CD4-positive, alpha-beta memory T cell (primary cell): ENCODE measurements at regions not wholly inside any gene's neighbourhood (a gene's known extent, or its start where the extent isn't known, plus 50 kb on each side); places are given as distances from the start of the nearest gene placed in this dataset.

Source experiments
- CTCF ChIA-PET: fragments of 350-600 bp; sonication (Branson Sonifier 250); formaldehyde crosslinking; loops from one replicate; lab custom pipeline; 2021; ENCODE audit warnings: inconsistent platforms; ENCODE audit not compliant: partially characterized antibody; lab: Charles Lee
- POLR2A ChIA-PET: fragments of 350-600 bp; sonication (Branson Sonifier 250); formaldehyde crosslinking; loops from one replicate; lab custom pipeline; 2021; ENCODE audit not compliant: partially characterized antibody; lab: Charles Lee
- DNase-seq, 5 donors: peaks; one replicate each; pipeline versions ENCODE4 v3.0.0 to v3.0.0-alpha.2; 2020 to 2022; ENCODE audit warnings: mixed read lengths in 1 of 5
- H3K27ac ChIP-seq: one replicate; pipeline ENCODE4 v1.7.0; 2013; ENCODE audit warnings: low read depth, low read length
- H3K27me3 ChIP-seq: 2 replicates; pipeline ENCODE4 v1.7.0; 2013; ENCODE audit warnings: mild to moderate bottlenecking, low read length, moderate library complexity; ENCODE audit not compliant: insufficient read depth
- H3K36me3 ChIP-seq: 2 replicates; pipeline ENCODE4 v1.7.0; 2013; ENCODE audit warnings: mild to moderate bottlenecking, low read length, moderate library complexity; ENCODE audit not compliant: insufficient read depth
- H3K4me1 ChIP-seq: 2 replicates; pipeline ENCODE4 v1.7.0; 2013; ENCODE audit warnings: mild to moderate bottlenecking, low read length, moderate library complexity; ENCODE audit not compliant: insufficient read depth
- H3K4me3 ChIP-seq, 2 donors: one replicate each; pipeline ENCODE4 v1.7.0; 2013; ENCODE audit warnings: low read length in 2 of 2, mild to moderate bottlenecking in 1 of 2
- H3K9me3 ChIP-seq, 2 donors: one replicate each; pipeline ENCODE4 v1.7.0; 2013; ENCODE audit warnings: low read length in 2 of 2, control low read depth in 1 of 2; ENCODE audit not compliant: control insufficient read depth in 1 of 2
- H3K27ac Mint-ChIP-seq, 7 donors: one replicate each; pipeline ENCODE4 v1.8.0; 2020 to 2021; ENCODE audit warnings: mixed read lengths in 7 of 7, mild to moderate bottlenecking in 6 of 7, inconsistent platforms in 3 of 7, moderate library complexity in 3 of 7
- H3K27me3 Mint-ChIP-seq, 2 donors: one replicate each; pipeline ENCODE4 v1.8.0; 2020 to 2021; ENCODE audit warnings: mixed read lengths in 2 of 2
- H3K36me3 Mint-ChIP-seq, 2 donors: one replicate each; pipeline ENCODE4 v1.8.0; 2020 to 2021; ENCODE audit warnings: mixed read lengths in 2 of 2, inconsistent platforms in 1 of 2, mild to moderate bottlenecking in 1 of 2
- H3K4me1 Mint-ChIP-seq, 4 donors: one replicate each; pipeline ENCODE4 v1.8.0; 2020 to 2021; ENCODE audit warnings: mixed read lengths in 4 of 4, mild to moderate bottlenecking in 1 of 4
- H3K4me3 Mint-ChIP-seq, 8 donors: one replicate each; pipeline ENCODE4 v1.8.0; 2020 to 2021; ENCODE audit warnings: mixed read lengths in 8 of 8, mild to moderate bottlenecking in 7 of 8, moderate library complexity in 6 of 8, inconsistent platforms in 3 of 8
- H3K9me3 Mint-ChIP-seq, 8 donors: one replicate each; pipeline ENCODE4 v1.8.0; 2020 to 2021; ENCODE audit warnings: mixed read lengths in 8 of 8, mild to moderate bottlenecking in 5 of 8, inconsistent platforms in 3 of 8, moderate library complexity in 1 of 8
- intact Hi-C: fragments of 100-400 bp; cut with micrococcal nuclease; formaldehyde crosslinking; loops from one replicate; pipeline ENCODE4 v1.15.1; 2023

GRCh38 chr5:115072266-115073064 is 97.2 kb downstream of the TRIM36 start:
- Histone ChIP-seq H3K27me3 (no peaks in the 10 kb centered on the region), H3K9me3 (no peaks in the 10 kb centered on the region), H3K4me1 (peaks cover 6% of the 10 kb centered on the region), H3K4me3 (no peak overlapping the region), H3K36me3 (no peaks in the 10 kb centered on the region), H3K27ac (no peak overlapping the region)
- peaks cover 0 to 3% of the 10 kb centered on the region in 2 donors for H3K27me3 Mint-ChIP-seq
- no peak overlapping the region for H3K4me3 Mint-ChIP-seq
- CTCF ChIA-PET = no interaction called here
- no peaks in the 10 kb centered on the region for H3K36me3 Mint-ChIP-seq
- DNase-seq = no peak
- peaks cover 0 to 3% (median 0%) of the 10 kb centered on the region in 8 donors for H3K9me3 Mint-ChIP-seq
- intact Hi-C loops = no loop called here
- H3K4me1 Mint-ChIP-seq = peaks cover 8 to 19% (median 11%) of the 10 kb centered on the region in 4 donors
- no peak overlapping the region for H3K27ac Mint-ChIP-seq
- POLR2A ChIA-PET = no interaction called here

GRCh38 chr5:115070737-115071136 is 99.0 kb downstream of the TRIM36 start:
- Mint-ChIP-seq H3K9me3 (peaks cover 0 to 2% (median 0%) of the 10 kb centered on the region in 8 donors), H3K36me3 (no peaks in the 10 kb centered on the region), H3K4me3 (no peak overlapping the region), H3K4me1 (peaks cover 8 to 19% (median 11%) of the 10 kb centered on the region in 4 donors), H3K27me3 (peaks cover 0 to 3% of the 10 kb centered on the region in 2 donors), H3K27ac (no peak overlapping the region)
- H3K36me3 ChIP-seq = no peaks in the 10 kb centered on the region
- H3K27me3 ChIP-seq = no peaks in the 10 kb centered on the region
- no peak overlapping the region for H3K27ac ChIP-seq
- H3K9me3 ChIP-seq = no peaks in the 10 kb centered on the region
- no peak for DNase-seq
- CTCF ChIA-PET = no interaction called here
- H3K4me1 ChIP-seq = peaks cover 6% of the 10 kb centered on the region
- no peak overlapping the region for H3K4me3 ChIP-seq
- intact Hi-C loops = no loop called here
- POLR2A ChIA-PET = no interaction called here

DNA sequence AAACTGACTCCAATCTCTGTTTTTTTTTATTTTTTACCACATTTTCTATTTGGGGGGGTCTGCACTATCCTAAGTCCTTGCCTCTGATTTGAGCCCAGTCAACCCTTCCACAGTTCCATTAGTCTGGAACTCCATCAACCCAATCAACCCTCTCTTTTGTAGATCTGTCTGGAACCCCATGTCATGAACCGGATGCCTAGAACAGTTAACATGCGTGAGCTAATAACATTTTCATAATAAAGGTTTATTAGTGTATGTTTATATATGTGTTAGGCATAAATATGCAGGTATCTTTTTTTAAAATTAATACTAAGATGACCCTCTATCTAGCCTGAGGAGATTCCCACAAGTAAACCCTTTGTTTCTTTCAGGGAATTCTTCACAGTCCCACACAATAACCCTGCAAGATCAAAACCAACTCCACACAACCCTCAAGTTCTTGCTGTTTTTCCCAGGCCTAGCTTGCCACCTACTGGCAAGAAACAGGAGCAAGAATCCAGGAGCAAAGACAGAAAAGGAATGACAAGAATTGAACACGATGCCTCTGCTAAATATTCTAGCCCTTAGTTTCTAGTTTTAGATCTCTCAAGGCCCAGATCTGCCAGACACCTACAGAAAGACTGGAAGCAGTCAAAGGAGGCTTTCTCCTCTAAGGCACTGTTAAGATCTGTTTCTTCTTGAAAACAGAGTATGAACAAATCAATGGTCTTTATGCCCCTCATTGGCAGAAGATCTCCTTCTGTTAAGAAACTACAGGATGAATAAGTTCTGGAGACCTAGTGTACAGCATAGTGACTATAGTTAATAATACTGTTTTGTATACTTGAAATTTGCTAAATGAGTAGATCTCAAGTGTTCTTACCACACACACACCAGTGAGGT is 100.4 kb downstream of the TRIM36 start:
- intact Hi-C loops = no loop called here
- ChIA-PET POLR2A (no interaction called here), CTCF (interaction anchor here (1.0 to 1.4 kb wide), 2 partner anchors 11 to 1457 kb away, joined by 4 read pairs; no protein-coding TSS in a partner anchor)
- Histone ChIP-seq H3K4me1 (peaks cover 6% of the 10 kb centered on the region), H3K9me3 (no peaks in the 10 kb centered on the region), H3K27me3 (no peaks in the 10 kb centered on the region), H3K36me3 (no peaks in the 10 kb centered on the region), H3K4me3 (no peak overlapping the region), H3K27ac (no peak overlapping the region)
- no peaks in the 10 kb centered on the region for H3K36me3 Mint-ChIP-seq
- peaks cover 0 to 3% of the 10 kb centered on the region in 2 donors for H3K27me3 Mint-ChIP-seq
- peak overlapping the region in 4 of 8 donors; percentile 10 to 45 (median 24) for H3K4me3 Mint-ChIP-seq
- peaks cover 8 to 19% (median 11%) of the 10 kb centered on the region in 4 donors for H3K4me1 Mint-ChIP-seq
- peaks cover 0 to 2% (median 0%) of the 10 kb centered on the region in 8 donors for H3K9me3 Mint-ChIP-seq
- peak overlapping the region in 2 of 7 donors; percentile 12 to 49 for H3K27ac Mint-ChIP-seq
- DNase-seq = no peak

- peaks cover 8 to 19% (median 11%) of the 10 kb centered on the region in 4 donors for H3K4me1 Mint-ChIP-seq
- no peaks in the 10 kb centered on the region for H3K36me3 ChIP-seq
- no peaks in the 10 kb centered on the region for H3K27me3 Mint-ChIP-seq
- POLR2A ChIA-PET = no interaction called here
- H3K9me3 ChIP-seq = no peaks in the 10 kb centered on the region
- intact Hi-C loops = no loop called here
- peaks cover 6% of the 10 kb centered on the region for H3K4me1 ChIP-seq
- peak overlapping the region; percentile 17 to 64 (median 48) for H3K4me3 Mint-ChIP-seq
- CTCF ChIA-PET = interaction anchor here (1.0 to 1.4 kb wide), 2 partner anchors 12 to 1456 kb away, joined by 4 read pairs; no protein-coding TSS in a partner anchor
- H3K27ac Mint-ChIP-seq = peak overlapping the region in 3 of 7 donors; percentile 24 to 61 (median 53)
- H3K27ac ChIP-seq = no peak overlapping the region
- peak; percentile 1 to 46 (median 4) for DNase-seq
- H3K27me3 ChIP-seq = no peaks in the 10 kb centered on the region
- H3K9me3 Mint-ChIP-seq = peaks cover 0 to 2% (median 0%) of the 10 kb centered on the region in 8 donors
- H3K4me3 ChIP-seq = no peak overlapping the region
- H3K36me3 Mint-ChIP-seq = no peaks in the 10 kb centered on the region
Observed at GRCh38 chr5:115068239-115069086, 101.2 kb downstream of the TRIM36 start.

- no peak overlapping the region for H3K27ac Mint-ChIP-seq
- H3K9me3 Mint-ChIP-seq = peaks cover 0 to 2% (median 0%) of the 10 kb centered on the region in 8 donors
- CTCF ChIA-PET = no interaction called here
- POLR2A ChIA-PET = no interaction called here
- Histone ChIP-seq H3K27ac (no peak overlapping the region), H3K4me1 (peaks cover 6% of the 10 kb centered on the region), H3K36me3 (no peaks in the 10 kb centered on the region), H3K27me3 (no peaks in the 10 kb centered on the region), H3K9me3 (no peaks in the 10 kb centered on the region), H3K4me3 (no peak overlapping the region)
- H3K36me3 Mint-ChIP-seq = no peaks in the 10 kb centered on the region
- DNase-seq = no peak
- intact Hi-C loops = no loop called here
- H3K27me3 Mint-ChIP-seq = no peaks in the 10 kb centered on the region
- peaks cover 6 to 17% (median 11%) of the 10 kb centered on the region in 4 donors for H3K4me1 Mint-ChIP-seq
- no peak overlapping the region for H3K4me3 Mint-ChIP-seq
Observed at GRCh38 chr5:115064380-115064779, 105.3 kb downstream of the TRIM36 start.

DNA sequence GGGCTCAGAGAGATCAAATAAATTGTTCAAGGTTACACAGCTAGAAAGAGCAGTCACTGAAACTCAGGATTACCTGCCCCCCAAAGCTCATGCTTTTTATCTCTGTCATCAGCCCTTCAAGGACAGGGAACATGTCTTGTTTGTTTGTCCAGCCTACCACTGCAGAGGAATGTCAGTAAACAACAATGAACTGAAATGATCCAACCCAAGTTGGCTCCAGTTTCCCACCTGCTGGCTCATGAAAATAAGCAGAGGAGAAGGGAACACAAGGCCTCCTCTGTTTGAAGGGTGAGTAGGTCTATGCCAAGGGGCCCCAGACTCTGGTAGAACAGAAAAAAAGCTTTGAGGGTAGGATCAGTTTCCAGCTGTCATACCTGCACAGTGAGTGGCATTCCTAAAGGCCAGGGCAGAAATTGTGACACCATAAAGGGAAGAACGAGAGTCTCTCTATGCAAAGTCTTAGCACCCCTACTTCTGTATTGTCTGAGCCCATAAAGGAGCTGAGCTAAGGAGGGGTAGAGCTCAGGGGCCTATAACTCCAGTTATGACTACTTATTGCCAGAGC is 115.2 kb downstream of the TRIM36 start:
- peaks cover 0 to 6% (median 0%) of the 10 kb centered on the region in 8 donors for H3K9me3 Mint-ChIP-seq
- Histone ChIP-seq H3K36me3 (no peaks in the 10 kb centered on the region), H3K9me3 (no peaks in the 10 kb centered on the region), H3K4me3 (no peak overlapping the region), H3K4me1 (no peaks in the 10 kb centered on the region), H3K27me3 (no peaks in the 10 kb centered on the region), H3K27ac (no peak overlapping the region)
- H3K4me3 Mint-ChIP-seq = no peak overlapping the region
- H3K36me3 Mint-ChIP-seq = no peaks in the 10 kb centered on the region
- no peak for DNase-seq
- H3K27ac Mint-ChIP-seq = no peak overlapping the region
- CTCF ChIA-PET = no interaction called here
- peaks cover 0 to 5% of the 10 kb centered on the region in 2 donors for H3K27me3 Mint-ChIP-seq
- intact Hi-C loops = no loop called here
- POLR2A ChIA-PET = no interaction called here
- H3K4me1 Mint-ChIP-seq = no peaks in the 10 kb centered on the region
